ENCODE measurements at regions not wholly inside any gene's neighbourhood (a gene's known extent, or its start where the extent isn't known, plus 50 kb on each side); places are given as distances from the start of the nearest gene placed in this dataset.
"Not testable (repeated sequence)": the region's sequence is repeated elsewhere in the genome, so short reads cannot be mapped to it uniquely, and the experiment has no call there.

GRCh38 chrX:124717537-124717936 is 371.2 kb downstream of the SH2D1A start:
- DNase-seq (ENCODE audit: low read depth), result no peak

- DNase-seq (ENCODE audit: low read depth), result no peak
Observed at GRCh38 chrX:124719060-124719459, 372.7 kb downstream of the SH2D1A start.

- DNase-seq (ENCODE audit: low read depth), result no peak
Observed at GRCh38 chrX:124720532-124720931, 374.2 kb downstream of the SH2D1A start.

- DNase-seq (ENCODE audit: low read depth), result no peak
Observed at GRCh38 chrX:124725502-124725901, 379.1 kb downstream of the SH2D1A start.

- DNase-seq (ENCODE audit: low read depth), result no peak
Observed at GRCh38 chrX:124726292-124726691, 379.9 kb downstream of the SH2D1A start.

- no peak for DNase-seq (ENCODE audit: low read depth)
Observed at GRCh38 chrX:124726881-124727280, 380.5 kb downstream of the SH2D1A start.

- DNase-seq (ENCODE audit: low read depth), result no peak
Observed at GRCh38 chrX:124736553-124737270, 390.3 kb downstream of the SH2D1A start.

GRCh38 chrX:124737771-124738170 is 391.4 kb downstream of the SH2D1A start:
- no peak for DNase-seq (ENCODE audit: low read depth)

GRCh38 chrX:124747295-124747694 is 400.9 kb downstream of the SH2D1A start:
- no peak for DNase-seq (ENCODE audit: low read depth)

GRCh38 chrX:124764354-124764753 is 418.0 kb downstream of the SH2D1A start:
- no peak for DNase-seq (ENCODE audit: low read depth)

- DNase-seq (ENCODE audit: low read depth), result no peak
Observed at GRCh38 chrX:124769166-124769565, 422.8 kb downstream of the SH2D1A start.

- no peak for DNase-seq (ENCODE audit: low read depth)
Observed at GRCh38 chrX:124771292-124771691, 424.9 kb downstream of the SH2D1A start.

GRCh38 chrX:124788253-124788652 is 441.9 kb downstream of the SH2D1A start:
- not testable (repeated sequence) for DNase-seq (ENCODE audit: low read depth)

- not testable (repeated sequence) for DNase-seq (ENCODE audit: low read depth)
Observed at GRCh38 chrX:124789874-124790273, 443.5 kb downstream of the SH2D1A start.

GRCh38 chrX:124791492-124792095 is 445.2 kb downstream of the SH2D1A start:
- DNase-seq (ENCODE audit: low read depth), result no peak

- no peak for DNase-seq (ENCODE audit: low read depth)
Observed at GRCh38 chrX:124796989-124797388, 450.6 kb downstream of the SH2D1A start.

GRCh38 chrX:124804962-124805361 is 458.6 kb downstream of the SH2D1A start:
- DNase-seq (ENCODE audit: low read depth), result no peak

- no peak for DNase-seq (ENCODE audit: low read depth)
Observed at GRCh38 chrX:124805486-124805885, 459.1 kb downstream of the SH2D1A start.

- DNase-seq (ENCODE audit: low read depth), result no peak
Observed at GRCh38 chrX:124814106-124814505, 467.7 kb downstream of the SH2D1A start.

- DNase-seq (ENCODE audit: low read depth), result no peak
Observed at GRCh38 chrX:124818033-124818432, 471.7 kb downstream of the SH2D1A start.

- DNase-seq (ENCODE audit: low read depth), result no peak
Observed at GRCh38 chrX:124818764-124819163, 472.4 kb downstream of the SH2D1A start.

GRCh38 chrX:124820738-124821137 is 474.4 kb downstream of the SH2D1A start:
- no peak for DNase-seq (ENCODE audit: low read depth)

GRCh38 chrX:124827258-124827845 is 481.0 kb downstream of the SH2D1A start:
- DNase-seq (ENCODE audit: low read depth), result no peak
